ENCODE measurements at regions not wholly inside any gene's neighbourhood (a gene's known extent, or its start where the extent isn't known, plus 50 kb on each side); places are given as distances from the start of the nearest gene placed in this dataset.
"Not testable (repeated sequence)": the region's sequence is repeated elsewhere in the genome, so short reads cannot be mapped to it uniquely, and the experiment has no call there.

- Histone ChIP-seq H3K9me3 (ENCODE audit: control insufficient read depth, low read length) (no peaks in the 10 kb centered on the region), H3K27ac (ENCODE audit: low read length) (no peak overlapping the region)
Observed at GRCh38 chr18:55968550-55968949, 380.6 kb upstream of the TCF4 start.

GRCh38 chr18:55967019-55967418 is 379.0 kb upstream of the TCF4 start:
- DNase-seq (no peak), ATAC-seq (no peak)
- no peaks in the 10 kb centered on the region for H3K4me1 ChIP-seq (ENCODE audit: control insufficient read depth, insufficient read depth, low read length)
- H3K4me3 ChIP-seq (ENCODE audit: low read length), result no peak overlapping the region
- 96% methylated on average over 3 of the region's 3 CpGs for WGBS
- intact Hi-C loops (cut with DNase I), result no loop called here
- no peak overlapping the region for H3K27ac ChIP-seq (ENCODE audit: low read length)
- no peaks in the 10 kb centered on the region for H3K9me3 ChIP-seq (ENCODE audit: control insufficient read depth, low read length)
- no peaks in the 10 kb centered on the region for H3K27me3 ChIP-seq (ENCODE audit: control insufficient read depth, insufficient read depth)

More at GRCh38 chr18:55968550-55968949, 380.6 kb upstream of the TCF4 start:
- 94% methylated on average over 3 of the region's 3 CpGs for WGBS
- ATAC-seq (no peak), DNase-seq (no peak)
- no peaks in the 10 kb centered on the region for H3K4me1 ChIP-seq (ENCODE audit: control insufficient read depth, insufficient read depth, low read length)
- intact Hi-C loops (cut with DNase I), result no loop called here
- H3K27me3 ChIP-seq (ENCODE audit: control insufficient read depth, insufficient read depth), result no peaks in the 10 kb centered on the region
- no peak overlapping the region for H3K4me3 ChIP-seq (ENCODE audit: low read length)

GRCh38 chr18:55964171-55964570 is 376.2 kb upstream of the TCF4 start:
- DNase-seq, result no peak
- Histone ChIP-seq H3K27me3 (ENCODE audit: control insufficient read depth, insufficient read depth) (no peaks in the 10 kb centered on the region), H3K27ac (ENCODE audit: low read length) (no peak overlapping the region), H3K4me3 (ENCODE audit: low read length) (no peak overlapping the region), H3K4me1 (ENCODE audit: control insufficient read depth, insufficient read depth, low read length) (no peaks in the 10 kb centered on the region), H3K9me3 (ENCODE audit: control insufficient read depth, low read length) (no peaks in the 10 kb centered on the region)
- ATAC-seq, result no peak
- intact Hi-C loops (cut with DNase I), result no loop called here
- WGBS, result 86% methylated on average over 1 of the region's 1 CpG

GRCh38 chr18:55953326-55953725 is 365.3 kb upstream of the TCF4 start:
- intact Hi-C loops (cut with DNase I), result no loop called here
- Histone ChIP-seq H3K4me3 (ENCODE audit: low read length) (no peak overlapping the region), H3K27ac (ENCODE audit: low read length) (no peak overlapping the region), H3K4me1 (ENCODE audit: control insufficient read depth, insufficient read depth, low read length) (no peaks in the 10 kb centered on the region), H3K27me3 (ENCODE audit: control insufficient read depth, insufficient read depth) (no peaks in the 10 kb centered on the region), H3K9me3 (ENCODE audit: control insufficient read depth, low read length) (no peaks in the 10 kb centered on the region)
- 66% methylated on average over 9 of the region's 9 CpGs for WGBS
- peak; percentile 11 to 46 (median 41) for DNase-seq
- no peak for ATAC-seq

- H3K4me3 ChIP-seq (ENCODE audit: low read length); ATAC-seq; intact Hi-C loops (cut with DNase I); H3K4me1 ChIP-seq (ENCODE audit: control insufficient read depth, insufficient read depth, low read length); H3K27ac ChIP-seq (ENCODE audit: low read length); DNase-seq; H3K9me3 ChIP-seq (ENCODE audit: control insufficient read depth, low read length); H3K27me3 ChIP-seq (ENCODE audit: control insufficient read depth, insufficient read depth): not testable (repeated sequence)
- 89% methylated on average over 7 of the region's 7 CpGs for WGBS
Observed at GRCh38 chr18:55951738-55952137, 363.7 kb upstream of the TCF4 start.

GRCh38 chr18:55950379-55951166 is 362.6 kb upstream of the TCF4 start:
- no peak overlapping the region for H3K4me3 ChIP-seq (ENCODE audit: low read length)
- H3K4me1 ChIP-seq (ENCODE audit: control insufficient read depth, insufficient read depth, low read length), result no peaks in the 10 kb centered on the region
- no peaks in the 10 kb centered on the region for H3K27me3 ChIP-seq (ENCODE audit: control insufficient read depth, insufficient read depth)
- no peak for ATAC-seq
- H3K9me3 ChIP-seq (ENCODE audit: control insufficient read depth, low read length), result no peaks in the 10 kb centered on the region
- 92% methylated on average over 14 of the region's 14 CpGs for WGBS
- H3K27ac ChIP-seq (ENCODE audit: low read length), result no peak overlapping the region
- no peak for DNase-seq
- intact Hi-C loops (cut with DNase I), result no loop called here

- H3K4me1 ChIP-seq (ENCODE audit: control insufficient read depth, insufficient read depth, low read length), result no peaks in the 10 kb centered on the region
- no peaks in the 10 kb centered on the region for H3K9me3 ChIP-seq (ENCODE audit: control insufficient read depth, low read length)
- intact Hi-C loops (cut with DNase I), result no loop called here
- no peak for DNase-seq
- H3K27ac ChIP-seq (ENCODE audit: low read length), result no peak overlapping the region
- no peak overlapping the region for H3K4me3 ChIP-seq (ENCODE audit: low read length)
- ATAC-seq, result no peak
- no peaks in the 10 kb centered on the region for H3K27me3 ChIP-seq (ENCODE audit: control insufficient read depth, insufficient read depth)
Observed at GRCh38 chr18:55934821-55935220, 346.8 kb upstream of the TCF4 start.

- no peaks in the 10 kb centered on the region for H3K4me1 ChIP-seq (ENCODE audit: control insufficient read depth, insufficient read depth, low read length)
- ATAC-seq (no peak), DNase-seq (no peak)
- no peaks in the 10 kb centered on the region for H3K9me3 ChIP-seq (ENCODE audit: control insufficient read depth, low read length)
- H3K27ac ChIP-seq (ENCODE audit: low read length), result no peak overlapping the region
- H3K27me3 ChIP-seq (ENCODE audit: control insufficient read depth, insufficient read depth), result no peaks in the 10 kb centered on the region
- 100% methylated on average over 1 of the region's 1 CpG for WGBS
- intact Hi-C loops (cut with DNase I), result no loop called here
- H3K4me3 ChIP-seq (ENCODE audit: low read length), result no peak overlapping the region
Observed at GRCh38 chr18:55932675-55933074, 344.7 kb upstream of the TCF4 start.

GRCh38 chr18:55927831-55928230 is 339.8 kb upstream of the TCF4 start:
- intact Hi-C loops (cut with DNase I), result no loop called here

GRCh38 chr18:55925772-55926171 is 337.8 kb upstream of the TCF4 start:
- Histone ChIP-seq H3K4me1 (ENCODE audit: control insufficient read depth, insufficient read depth, low read length) (no peaks in the 10 kb centered on the region), H3K27ac (ENCODE audit: low read length) (no peak overlapping the region), H3K27me3 (ENCODE audit: control insufficient read depth, insufficient read depth) (no peaks in the 10 kb centered on the region), H3K9me3 (ENCODE audit: control insufficient read depth, low read length) (no peaks in the 10 kb centered on the region), H3K4me3 (ENCODE audit: low read length) (no peak overlapping the region)
- intact Hi-C loops (cut with DNase I), result no loop called here
- WGBS, result 76% methylated on average over 5 of the region's 5 CpGs
- DNase-seq (no peak), ATAC-seq (no peak)

More at GRCh38 chr18:55927831-55928230, 339.8 kb upstream of the TCF4 start:
- Histone ChIP-seq H3K27ac (ENCODE audit: low read length) (no peak overlapping the region), H3K4me3 (ENCODE audit: low read length) (no peak overlapping the region), H3K9me3 (ENCODE audit: control insufficient read depth, low read length) (no peaks in the 10 kb centered on the region), H3K4me1 (ENCODE audit: control insufficient read depth, insufficient read depth, low read length) (no peaks in the 10 kb centered on the region), H3K27me3 (ENCODE audit: control insufficient read depth, insufficient read depth) (no peaks in the 10 kb centered on the region)
- no peak for DNase-seq
- ATAC-seq, result no peak
- 49% methylated on average over 3 of the region's 3 CpGs for WGBS

GRCh38 chr18:55920063-55920462 is 332.1 kb upstream of the TCF4 start:
- Histone ChIP-seq H3K27me3 (ENCODE audit: control insufficient read depth, insufficient read depth) (no peaks in the 10 kb centered on the region), H3K4me1 (ENCODE audit: control insufficient read depth, insufficient read depth, low read length) (no peaks in the 10 kb centered on the region), H3K27ac (ENCODE audit: low read length) (no peak overlapping the region), H3K4me3 (ENCODE audit: low read length) (no peak overlapping the region), H3K9me3 (ENCODE audit: control insufficient read depth, low read length) (no peaks in the 10 kb centered on the region)
- DNase-seq (no peak), ATAC-seq (no peak)
- 92% methylated on average over 2 of the region's 2 CpGs for WGBS
- intact Hi-C loops (cut with DNase I), result no loop called here

- H3K4me3 ChIP-seq (ENCODE audit: low read length), result no peak overlapping the region
- 59% methylated on average over 6 of the region's 6 CpGs for WGBS
- no peaks in the 10 kb centered on the region for H3K9me3 ChIP-seq (ENCODE audit: control insufficient read depth, low read length)
- no peak overlapping the region for H3K27ac ChIP-seq (ENCODE audit: low read length)
- ATAC-seq (no peak), DNase-seq (no peak)
- intact Hi-C loops (cut with DNase I), result no loop called here
- H3K4me1 ChIP-seq (ENCODE audit: control insufficient read depth, insufficient read depth, low read length), result no peaks in the 10 kb centered on the region
- no peaks in the 10 kb centered on the region for H3K27me3 ChIP-seq (ENCODE audit: control insufficient read depth, insufficient read depth)
Observed at GRCh38 chr18:55918444-55918843, 330.5 kb upstream of the TCF4 start.
